ENCODE measurements at regions not wholly inside any gene's neighbourhood (a gene's known extent, or its start where the extent isn't known, plus 50 kb on each side); places are given as distances from the start of the nearest gene placed in this dataset.

- H3K27me3 ChIP-seq: no peaks in the 10 kb centered on the region
- no peaks in the 10 kb centered on the region for H3K36me3 ChIP-seq
- H3K9me3 ChIP-seq: no peaks in the 10 kb centered on the region
- H3K4me1 ChIP-seq: no peaks in the 10 kb centered on the region
- no peak overlapping the region for H3K27ac ChIP-seq
- no peak overlapping the region for H3K4me3 ChIP-seq
- no peak for DNase-seq (ENCODE audit: extremely low spot score in 2 of 2)
- TF ChIP-seq CTCF (IDR thresholded peaks at IDR 0.05) (no peak), POLR2AphosphoS5 (IDR thresholded peaks at IDR 0.05; ENCODE audit: insufficient read depth in 1 of 2, low read depth in 1 of 2) (no peak), POLR2A (IDR thresholded peaks at IDR 0.05) (no peak)
- intact Hi-C loops (cut with DNase I): no loop called here
Observed at GRCh38 chr17:6191405-6192324, 121.5 kb downstream of the WSCD1 start.

- DNase-seq (ENCODE audit: extremely low spot score in 2 of 2): no peak
- intact Hi-C loops (cut with DNase I): no loop called here
- no peaks in the 10 kb centered on the region for H3K27me3 ChIP-seq
- no peak overlapping the region for H3K27ac ChIP-seq
- H3K9me3 ChIP-seq: no peaks in the 10 kb centered on the region
- H3K4me1 ChIP-seq: no peaks in the 10 kb centered on the region
- no peaks in the 10 kb centered on the region for H3K36me3 ChIP-seq
- no peak overlapping the region for H3K4me3 ChIP-seq
- TF ChIP-seq CTCF (IDR thresholded peaks at IDR 0.05): no peak
- no peak for TF ChIP-seq POLR2A (IDR thresholded peaks at IDR 0.05)
- TF ChIP-seq POLR2AphosphoS5 (IDR thresholded peaks at IDR 0.05; ENCODE audit: insufficient read depth in 1 of 2, low read depth in 1 of 2): no peak
Observed at GRCh38 chr17:6187836-6188235, 117.7 kb downstream of the WSCD1 start.

DNA sequence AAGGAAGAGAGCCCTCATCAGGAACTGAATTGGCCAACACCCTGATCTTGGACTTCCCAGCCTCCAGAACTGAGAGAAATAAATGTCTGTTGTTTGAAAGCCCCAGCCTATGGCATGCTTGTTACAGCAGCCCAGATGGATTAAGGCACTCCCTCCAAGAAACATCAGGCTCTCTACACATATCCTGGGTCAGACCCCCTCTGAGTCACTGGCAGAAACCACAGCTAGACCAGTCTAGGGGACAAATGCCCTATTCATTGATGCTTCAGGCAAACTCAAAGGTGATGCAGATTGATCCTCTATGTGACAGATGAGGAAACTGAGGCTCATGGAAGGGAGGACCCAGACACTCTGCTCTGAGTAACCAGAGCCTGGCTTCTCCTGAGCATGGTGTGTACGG lies 116.8 kb downstream of the WSCD1 start:
- DNase-seq (ENCODE audit: extremely low spot score in 2 of 2): no peak
- H3K36me3 ChIP-seq: no peaks in the 10 kb centered on the region
- H3K27ac ChIP-seq: no peak overlapping the region
- intact Hi-C loops (cut with DNase I): no loop called here
- H3K9me3 ChIP-seq: no peaks in the 10 kb centered on the region
- H3K4me3 ChIP-seq: no peak overlapping the region
- H3K27me3 ChIP-seq: no peaks in the 10 kb centered on the region
- no peaks in the 10 kb centered on the region for H3K4me1 ChIP-seq
- TF ChIP-seq POLR2A (IDR thresholded peaks at IDR 0.05): no peak

DNA sequence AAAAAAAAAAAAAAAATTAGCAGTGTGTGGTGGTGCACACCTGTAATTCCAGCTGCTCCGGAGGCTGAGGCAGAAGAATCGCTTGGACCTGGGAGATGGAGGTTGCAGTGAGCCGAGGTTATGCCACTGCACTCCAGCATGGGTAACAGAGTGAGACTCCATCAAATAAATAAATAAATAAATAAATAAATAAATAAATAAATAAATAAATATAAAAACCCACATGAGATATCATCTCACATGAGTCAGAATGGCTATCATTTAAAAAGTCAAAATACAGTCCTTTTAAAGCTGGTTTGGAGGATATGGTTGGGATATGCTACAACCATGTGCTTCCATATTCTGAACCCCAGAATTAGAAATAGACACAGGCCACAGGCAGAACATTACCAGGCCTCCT lies 114.3 kb downstream of the WSCD1 start:
- TF ChIP-seq CTCF (IDR thresholded peaks at IDR 0.05) (no peak), POLR2AphosphoS5 (IDR thresholded peaks at IDR 0.05; ENCODE audit: insufficient read depth in 1 of 2, low read depth in 1 of 2) (no peak), POLR2A (IDR thresholded peaks at IDR 0.05) (no peak)
- DNase-seq (ENCODE audit: extremely low spot score in 2 of 2): no peak
- Histone ChIP-seq H3K27ac (no peak overlapping the region), H3K9me3 (no peaks in the 10 kb centered on the region), H3K36me3 (no peaks in the 10 kb centered on the region), H3K4me1 (no peaks in the 10 kb centered on the region), H3K4me3 (no peak overlapping the region), H3K27me3 (no peaks in the 10 kb centered on the region)
- intact Hi-C loops (cut with DNase I): no loop called here

DNA sequence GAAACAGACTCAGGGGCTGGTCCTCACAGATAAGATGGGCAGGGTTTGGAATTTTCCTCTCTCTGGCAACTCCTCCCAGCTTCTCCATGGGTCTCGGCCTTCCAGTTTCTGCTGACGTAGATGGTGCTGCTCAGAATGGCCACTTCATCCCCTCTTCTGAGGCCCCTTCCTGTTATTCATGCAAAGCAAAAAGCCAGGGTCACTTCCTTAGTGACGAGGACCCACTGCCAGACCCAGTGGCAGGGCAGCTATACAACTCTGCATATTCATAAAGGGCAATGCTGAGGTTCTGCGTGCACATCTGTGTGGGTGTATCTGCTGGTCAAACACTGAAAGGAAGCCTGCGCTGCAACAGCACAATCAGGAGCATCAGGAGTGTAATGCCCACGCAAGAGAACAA lies 108.8 kb downstream of the WSCD1 start:
- DNase-seq (ENCODE audit: extremely low spot score in 2 of 2): no peak

More for the DNA sequence above, 108.8 kb downstream of the WSCD1 start:
- Histone ChIP-seq H3K27me3 (no peaks in the 10 kb centered on the region), H3K4me3 (no peak overlapping the region), H3K4me1 (no peaks in the 10 kb centered on the region), H3K27ac (no peak overlapping the region), H3K9me3 (no peaks in the 10 kb centered on the region), H3K36me3 (no peaks in the 10 kb centered on the region)
- TF ChIP-seq POLR2A (IDR thresholded peaks at IDR 0.05): no peak
- TF ChIP-seq POLR2AphosphoS5 (IDR thresholded peaks at IDR 0.05; ENCODE audit: insufficient read depth in 1 of 2, low read depth in 1 of 2): no peak
- no peak for TF ChIP-seq CTCF (IDR thresholded peaks at IDR 0.05)
- intact Hi-C loops (cut with DNase I): no loop called here

All from vagina (tissue), 2 donors.